ENCODE measurements at regions not wholly inside any gene's neighbourhood (a gene's known extent, or its start where the extent isn't known, plus 50 kb on each side); places are given as distances from the start of the nearest gene placed in this dataset.

DNA sequence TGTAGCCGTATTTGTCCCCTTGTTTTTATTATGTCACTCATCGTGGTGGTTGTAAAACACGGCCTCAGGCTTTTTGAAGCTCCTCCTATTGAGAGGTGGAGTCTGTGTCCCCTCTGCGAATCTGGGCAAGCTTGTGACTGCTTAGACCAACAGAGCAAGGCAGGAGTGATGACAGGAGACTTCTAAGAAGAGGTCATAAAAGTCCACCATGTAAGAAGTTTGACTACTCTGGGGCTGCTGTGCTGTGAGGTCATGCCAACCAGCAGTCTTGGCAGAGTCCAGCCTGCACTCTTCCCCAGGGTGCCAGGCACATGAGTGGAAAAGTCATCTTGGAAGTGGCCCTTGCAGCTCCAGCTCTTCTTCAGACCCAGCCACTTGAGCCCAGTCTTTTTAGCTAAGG lies 83.8 kb upstream of the SPTBN1 start:
- TF ChIP-seq, protein P1, sequence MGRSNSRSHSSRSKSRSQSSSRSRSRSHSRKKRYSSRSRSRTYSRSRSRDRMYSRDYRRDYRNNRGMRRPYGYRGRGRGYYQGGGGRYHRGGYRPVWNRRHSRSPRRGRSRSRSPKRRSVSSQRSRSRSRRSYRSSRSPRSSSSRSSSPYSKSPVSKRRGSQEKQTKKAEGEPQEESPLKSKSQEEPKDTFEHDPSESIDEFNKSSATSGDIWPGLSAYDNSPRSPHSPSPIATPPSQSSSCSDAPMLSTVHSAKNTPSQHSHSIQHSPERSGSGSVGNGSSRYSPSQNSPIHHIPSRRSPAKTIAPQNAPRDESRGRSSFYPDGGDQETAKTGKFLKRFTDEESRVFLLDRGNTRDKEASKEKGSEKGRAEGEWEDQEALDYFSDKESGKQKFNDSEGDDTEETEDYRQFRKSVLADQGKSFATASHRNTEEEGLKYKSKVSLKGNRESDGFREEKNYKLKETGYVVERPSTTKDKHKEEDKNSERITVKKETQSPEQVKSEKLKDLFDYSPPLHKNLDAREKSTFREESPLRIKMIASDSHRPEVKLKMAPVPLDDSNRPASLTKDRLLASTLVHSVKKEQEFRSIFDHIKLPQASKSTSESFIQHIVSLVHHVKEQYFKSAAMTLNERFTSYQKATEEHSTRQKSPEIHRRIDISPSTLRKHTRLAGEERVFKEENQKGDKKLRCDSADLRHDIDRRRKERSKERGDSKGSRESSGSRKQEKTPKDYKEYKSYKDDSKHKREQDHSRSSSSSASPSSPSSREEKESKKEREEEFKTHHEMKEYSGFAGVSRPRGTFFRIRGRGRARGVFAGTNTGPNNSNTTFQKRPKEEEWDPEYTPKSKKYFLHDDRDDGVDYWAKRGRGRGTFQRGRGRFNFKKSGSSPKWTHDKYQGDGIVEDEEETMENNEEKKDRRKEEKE (IDR thresholded peaks at IDR 0.05; ENCODE audit: borderline replicate concordance in 1 of 2, control insufficient read depth in 1 of 2, low read depth in 2 of 2, low read length in 1 of 2), result no peak
- TF ChIP-seq MTA3 (IDR thresholded peaks at IDR 0.05; ENCODE audit: borderline replicate concordance) (no peak), POLR2A (conservative IDR thresholded peaks at IDR 0.05) (no peak), POLR2AphosphoS5 (IDR thresholded peaks at IDR 0.05; ENCODE audit: control insufficient read depth, insufficient read depth, low read depth, low read length) (no peak), NR2C2 (CRISPR knock-in tag; IDR thresholded peaks at IDR 0.05) (no peak), NR2C2 (tag; IDR thresholded peaks at IDR 0.05) (no peak)
- TF ChIP-seq, protein P2, sequence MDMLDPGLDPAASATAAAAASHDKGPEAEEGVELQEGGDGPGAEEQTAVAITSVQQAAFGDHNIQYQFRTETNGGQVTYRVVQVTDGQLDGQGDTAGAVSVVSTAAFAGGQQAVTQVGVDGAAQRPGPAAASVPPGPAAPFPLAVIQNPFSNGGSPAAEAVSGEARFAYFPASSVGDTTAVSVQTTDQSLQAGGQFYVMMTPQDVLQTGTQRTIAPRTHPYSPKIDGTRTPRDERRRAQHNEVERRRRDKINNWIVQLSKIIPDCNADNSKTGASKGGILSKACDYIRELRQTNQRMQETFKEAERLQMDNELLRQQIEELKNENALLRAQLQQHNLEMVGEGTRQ (CRISPR knock-in tag; IDR thresholded peaks at IDR 0.05), result no peak

All from K562 (cell line).